Common myeloid progenitor, CD34-positive (primary cell): ENCODE measurements at regions not wholly inside any gene's neighbourhood (a gene's known extent, or its start where the extent isn't known, plus 50 kb on each side); places are given as distances from the start of the nearest gene placed in this dataset.

Source experiments
- CTCF ChIA-PET: fragments of 350-600 bp; sonication (Branson Sonifier 250); formaldehyde crosslinking; loops from one replicate; lab custom pipeline; 2021; ENCODE audit warnings: antibody characterized with exemption; lab: Charles Lee
- POLR2A ChIA-PET: fragments of 350-600 bp; sonication (Branson Sonifier 250); formaldehyde crosslinking; loops from one replicate; lab custom pipeline; 2021; ENCODE audit warnings: antibody characterized with exemption; lab: Charles Lee
- DNase-seq, 3 donors: peaks; one replicate each; pipeline versions ENCODE4 v3.0.0 to v3.0.0-alpha.2; 2013
- H3K27ac ChIP-seq, 2 experiments: 1 replicate in 1 of 2; 2 replicates in 1 of 2; pipeline ENCODE4 v1.7.0; 2013; ENCODE audit warnings: inconsistent platforms in 2 of 2, low read length in 2 of 2, mild to moderate bottlenecking in 2 of 2, low read depth in 1 of 2, moderate library complexity in 1 of 2; ENCODE audit not compliant: severe bottlenecking in 2 of 2, insufficient read depth in 1 of 2, poor library complexity in 1 of 2
- H3K27me3 ChIP-seq, 5 experiments: replicated peaks in 2 of 5; 1 replicate in 3 of 5; 2 replicates in 2 of 5; pipeline versions ENCODE4 v1.6.1 to v1.7.0; 2013; ENCODE audit warnings: low read length in 4 of 5, mild to moderate bottlenecking in 2 of 5, moderate library complexity in 2 of 5, inconsistent platforms in 1 of 5; ENCODE audit not compliant: insufficient read depth in 5 of 5, control insufficient read depth in 4 of 5
- H3K36me3 ChIP-seq, 4 experiments: 1 replicate in 2 of 4; 2 replicates in 2 of 4; pipeline versions ENCODE4 v1.6.1 to v1.7.0; 2013; ENCODE audit warnings: low read length in 3 of 4, control low read depth in 1 of 4, mild to moderate bottlenecking in 1 of 4; ENCODE audit not compliant: control insufficient read depth in 4 of 4, insufficient read depth in 4 of 4
- H3K4me1 ChIP-seq, 4 experiments: 1 replicate in 3 of 4; 2 replicates in 1 of 4; pipeline versions ENCODE4 v1.6.1 to v1.7.1; 2013; ENCODE audit warnings: low read length in 3 of 4, mild to moderate bottlenecking in 3 of 4, control low read depth in 1 of 4, inconsistent platforms in 1 of 4, moderate library complexity in 1 of 4; ENCODE audit not compliant: control insufficient read depth in 4 of 4, insufficient read depth in 4 of 4; ENCODE audit errors: control extremely low read depth in 1 of 4
- H3K4me3 ChIP-seq, 7 experiments: 1 replicate in 4 of 7; 2 replicates in 3 of 7; pipeline versions ENCODE4 v1.5.1 to v1.7.0; 2013; ENCODE audit warnings: mild to moderate bottlenecking in 7 of 7, low read length in 6 of 7, moderate library complexity in 6 of 7, inconsistent platforms in 2 of 7, low read depth in 2 of 7, control low read depth in 1 of 7; ENCODE audit not compliant: insufficient read depth in 4 of 7, control insufficient read depth in 1 of 7; ENCODE audit errors: extremely low read depth in 1 of 7
- H3K9me3 ChIP-seq, 5 experiments: 1 replicate in 4 of 5; 2 replicates in 1 of 5; pipeline versions ENCODE4 v1.6.1 to v1.7.1; 2013; ENCODE audit warnings: low read length in 4 of 5, mild to moderate bottlenecking in 2 of 5, inconsistent platforms in 1 of 5, low read depth in 1 of 5, moderate library complexity in 1 of 5; ENCODE audit not compliant: control insufficient read depth in 4 of 5, insufficient read depth in 2 of 5; ENCODE audit errors: control extremely low read depth in 1 of 5
- WGBS: methylation state at CpG from one replicate; pipeline ENCODE4 v1.1.5; 2013; ENCODE audit not compliant: insufficient coverage; 5-methylcytosine and 5-hydroxymethylcytosine counted together

- CTCF ChIA-PET: interaction anchor here (2.8 kb wide), 1 partner anchor 10 kb away, joined by 15 read pairs; no protein-coding TSS in a partner anchor
- H3K27ac ChIP-seq: no peak overlapping the region
- no peaks in the 10 kb centered on the region for H3K36me3 ChIP-seq
- no peak for DNase-seq
- no peaks in the 10 kb centered on the region for H3K9me3 ChIP-seq
- peaks cover 7 to 27% (median 15%) of the 10 kb centered on the region in 4 experiments for H3K4me1 ChIP-seq
- no peaks in the 10 kb centered on the region for H3K27me3 ChIP-seq
- no peak overlapping the region for H3K4me3 ChIP-seq
- POLR2A ChIA-PET: no interaction called here
Observed at GRCh38 chr14:49487238-49487637, 98.9 kb downstream of the RPS29 start.

GRCh38 chr14:49485290-49485689 is 100.9 kb downstream of the RPS29 start:
- 0% methylated on average over 1 of the region's 3 CpGs for WGBS
- Histone ChIP-seq H3K4me3 (no peak overlapping the region), H3K4me1 (peaks cover 7 to 20% (median 15%) of the 10 kb centered on the region in 4 experiments), H3K27ac (no peak overlapping the region), H3K36me3 (no peaks in the 10 kb centered on the region), H3K9me3 (peaks cover 0 to 5% (median 0%) of the 10 kb centered on the region in 5 experiments), H3K27me3 (no peaks in the 10 kb centered on the region)
- CTCF ChIA-PET: interaction anchor here (1.1 to 2.4 kb wide), 7 partner anchors 9 to 25 kb away, joined by 3 to 15 read pairs (median 4); no protein-coding TSS in a partner anchor
- POLR2A ChIA-PET: no interaction called here
- no peak for DNase-seq

GRCh38 chr14:49484180-49484579 is 102.0 kb downstream of the RPS29 start:
- POLR2A ChIA-PET: no interaction called here
- Histone ChIP-seq H3K9me3 (peaks cover 0 to 5% (median 0%) of the 10 kb centered on the region in 5 experiments), H3K27ac (no peak overlapping the region), H3K4me3 (no peak overlapping the region), H3K27me3 (no peaks in the 10 kb centered on the region), H3K4me1 (peaks cover 4 to 20% (median 14%) of the 10 kb centered on the region in 4 experiments), H3K36me3 (no peaks in the 10 kb centered on the region)
- DNase-seq: no peak
- WGBS: 100% methylated on average over 2 of the region's 2 CpGs
- CTCF ChIA-PET: interaction anchor here (1.1 to 2.4 kb wide), 4 partner anchors 12 to 24 kb away, joined by 3 to 15 read pairs (median 6); no protein-coding TSS in a partner anchor

- no peaks in the 10 kb centered on the region for H3K36me3 ChIP-seq
- peak in 2 of 3 donors; percentile 28 to 51 for DNase-seq
- peaks cover 0 to 5% (median 0%) of the 10 kb centered on the region in 5 experiments for H3K9me3 ChIP-seq
- H3K4me1 ChIP-seq: peaks cover 8 to 21% (median 15%) of the 10 kb centered on the region in 4 experiments
- CTCF ChIA-PET: interaction anchor here (2.4 kb wide), 1 partner anchor 15 kb away, joined by 8 read pairs; no protein-coding TSS in a partner anchor
- H3K27me3 ChIP-seq: no peaks in the 10 kb centered on the region
- POLR2A ChIA-PET: no interaction called here
- 40% methylated on average over 1 of the region's 1 CpG for WGBS
- peak overlapping the region in 1 of 7 experiments; percentile 28 for H3K4me3 ChIP-seq
- H3K27ac ChIP-seq: no peak overlapping the region
Observed at GRCh38 chr14:49483268-49483667, 102.9 kb downstream of the RPS29 start.

- peaks cover 8 to 21% (median 15%) of the 10 kb centered on the region in 4 experiments for H3K4me1 ChIP-seq
- POLR2A ChIA-PET: no interaction called here
- H3K4me3 ChIP-seq: no peak overlapping the region
- H3K9me3 ChIP-seq: peaks cover 0 to 5% (median 0%) of the 10 kb centered on the region in 5 experiments
- CTCF ChIA-PET: interaction anchor here (1.5 to 2.6 kb wide), 4 partner anchors 16 to 56 kb away, joined by 3 to 12 read pairs (median 6); no protein-coding TSS in a partner anchor
- no peaks in the 10 kb centered on the region for H3K36me3 ChIP-seq
- no peaks in the 10 kb centered on the region for H3K27me3 ChIP-seq
- no peak for DNase-seq
- H3K27ac ChIP-seq: no peak overlapping the region
Observed at GRCh38 chr14:49480979-49481498, 105.1 kb downstream of the RPS29 start.

GRCh38 chr14:49480053-49480760 is 106.0 kb downstream of the RPS29 start:
- CTCF ChIA-PET: interaction anchor here (1.3 to 2.6 kb wide), 5 partner anchors 8 to 57 kb away, joined by 3 to 12 read pairs (median 5); no protein-coding TSS in a partner anchor
- H3K4me1 ChIP-seq: peaks cover 8 to 20% (median 14%) of the 10 kb centered on the region in 4 experiments
- POLR2A ChIA-PET: no interaction called here
- H3K27me3 ChIP-seq: no peaks in the 10 kb centered on the region
- WGBS: 93% methylated on average over 3 of the region's 3 CpGs
- no peak for DNase-seq
- no peaks in the 10 kb centered on the region for H3K36me3 ChIP-seq
- H3K27ac ChIP-seq: no peak overlapping the region
- peaks cover 0 to 5% (median 0%) of the 10 kb centered on the region in 5 experiments for H3K9me3 ChIP-seq
- no peak overlapping the region for H3K4me3 ChIP-seq

- Histone ChIP-seq H3K27ac (no peak overlapping the region), H3K9me3 (peaks cover 0 to 5% (median 0%) of the 10 kb centered on the region in 5 experiments), H3K27me3 (no peaks in the 10 kb centered on the region), H3K4me1 (peaks cover 8 to 20% (median 14%) of the 10 kb centered on the region in 4 experiments), H3K4me3 (no peak overlapping the region), H3K36me3 (no peaks in the 10 kb centered on the region)
- ChIA-PET CTCF (interaction anchor here (1.3 to 1.8 kb wide), 2 partner anchors 9 to 58 kb away, joined by 3 to 5 read pairs; no protein-coding TSS in a partner anchor), POLR2A (no interaction called here)
- no peak for DNase-seq
- 90% methylated on average over 5 of the region's 5 CpGs for WGBS
Observed at GRCh38 chr14:49479432-49479831, 106.7 kb downstream of the RPS29 start.
